ENCODE measurements at regions not wholly inside any gene's neighbourhood (a gene's known extent, or its start where the extent isn't known, plus 50 kb on each side); places are given as distances from the start of the nearest gene placed in this dataset.

DNA sequence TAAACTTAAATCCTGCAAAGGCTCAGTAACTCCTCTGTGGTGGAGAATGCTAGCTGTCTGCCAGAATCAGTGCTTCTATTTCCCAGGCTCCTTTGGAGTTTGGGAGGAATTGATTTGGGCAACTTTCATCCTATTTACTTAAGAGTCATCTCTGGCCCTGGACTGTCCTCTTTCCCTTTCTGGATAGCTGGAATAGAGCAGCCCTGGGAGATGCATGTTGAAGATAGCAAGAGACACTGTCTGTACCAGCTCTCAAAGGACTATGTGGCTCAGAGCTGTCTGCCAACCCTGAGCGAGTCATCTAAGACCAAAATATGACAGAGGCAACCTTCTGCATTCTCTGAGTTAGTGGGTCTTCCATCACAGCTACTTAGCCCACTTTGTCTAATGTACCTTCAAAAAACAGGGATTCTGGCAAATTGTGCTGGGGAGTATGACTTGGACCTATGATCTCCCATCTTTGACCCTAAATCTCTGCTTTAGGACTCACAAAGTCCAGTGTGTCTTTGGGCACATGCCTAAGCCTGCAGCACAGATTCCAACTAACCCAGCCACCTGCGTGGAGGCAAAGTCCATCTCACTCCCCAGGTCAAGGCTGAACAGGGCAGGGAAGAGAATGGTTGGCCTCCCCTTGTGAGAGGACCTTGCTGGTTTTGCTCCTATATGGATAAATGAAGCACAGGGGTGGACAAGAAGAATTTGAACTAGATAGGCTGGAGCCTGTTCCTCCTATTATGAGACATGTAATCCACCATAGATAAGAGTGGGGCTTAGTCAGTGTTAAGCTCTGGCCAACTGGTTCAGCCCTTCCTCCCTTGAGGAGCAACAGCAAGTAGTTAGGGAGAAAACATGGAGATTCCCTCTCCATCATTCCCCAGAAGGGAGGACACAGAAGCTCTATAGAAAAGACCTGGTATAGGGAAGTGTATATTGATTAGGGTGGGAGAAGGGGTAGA, 99.1 kb upstream of the PELI1 start (continued):
- TF ChIP-seq EZH2 (IDR thresholded peaks at IDR 0.05; ENCODE audit: borderline replicate concordance, insufficient read depth, low read length, poor library complexity, severe bottlenecking), result no peak
- no peak for TF ChIP-seq MXI1 (conservative IDR thresholded peaks at IDR 0.05; ENCODE audit: poor library complexity, severe bottlenecking)

DNA sequence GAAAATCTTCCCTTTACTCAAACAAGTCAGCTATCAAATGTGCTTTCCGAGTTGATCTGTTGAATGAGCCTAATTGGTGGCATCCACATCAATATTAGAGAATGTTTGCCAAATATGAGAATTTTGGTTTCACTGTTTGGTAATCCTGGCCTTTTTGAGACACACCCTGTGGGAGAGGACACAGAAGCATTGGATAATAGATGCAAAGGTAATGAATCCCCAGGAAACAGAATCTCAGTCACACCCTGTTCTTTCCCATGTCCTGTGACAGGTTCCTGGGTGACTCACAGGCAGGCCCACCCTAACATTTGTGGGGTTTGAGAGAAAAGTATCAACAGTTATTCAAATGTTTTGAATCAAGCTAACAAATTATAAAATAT, 99.8 kb upstream of the PELI1 start:
- Histone ChIP-seq H3K36me3 (ENCODE audit: insufficient read depth, low read length) (no peaks in the 10 kb centered on the region), H3K4me2 (ENCODE audit: low read length) (no peak overlapping the region), H3K4me3 (ENCODE audit: low read length) (no peak overlapping the region), H3K27me3 (ENCODE audit: insufficient read depth, low read depth, low read length) (no peaks in the 10 kb centered on the region), H3F3A (ENCODE audit: insufficient read depth, low read length, poor library complexity, severe bottlenecking) (no peaks in the 10 kb centered on the region), H2AFZ (ENCODE audit: low read depth, low read length) (no peak overlapping the region), H3K79me2 (replicated peaks; ENCODE audit: insufficient read depth, low read length) (no peaks in the 10 kb centered on the region), H3K9me3 (ENCODE audit: low read length) (no peaks in the 10 kb centered on the region), H3K27ac (ENCODE audit: low read length) (no peak overlapping the region), H4K20me1 (ENCODE audit: insufficient read depth) (no peaks in the 10 kb centered on the region), H3K9ac (ENCODE audit: low read length) (no peak overlapping the region), H3K9me2 (ENCODE audit: insufficient read depth, low read length) (no peaks in the 10 kb centered on the region)
- no peak for TF ChIP-seq POLR2AphosphoS5 (IDR thresholded peaks at IDR 0.05)

DNA sequence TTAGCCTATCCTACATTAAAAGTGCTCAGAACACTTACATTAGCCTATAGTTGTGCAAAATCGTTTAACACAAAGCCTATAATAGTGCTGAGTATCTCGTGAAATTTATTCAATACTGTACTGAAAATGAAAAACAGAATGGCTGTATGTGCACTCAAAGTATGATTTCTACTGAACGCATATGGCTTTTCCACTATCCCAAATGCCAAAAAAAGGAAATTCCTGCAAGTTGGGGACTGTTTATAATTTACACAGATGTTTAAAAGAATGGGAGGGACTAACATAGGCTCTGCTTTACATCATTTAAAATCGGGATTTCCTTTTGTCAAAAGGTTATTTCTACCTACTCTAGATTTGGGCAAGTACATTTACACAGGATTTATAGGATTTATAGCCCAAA, 101.4 kb upstream of the PELI1 start:
- H3K27ac ChIP-seq (ENCODE audit: low read length), result no peak overlapping the region
- no peaks in the 10 kb centered on the region for H4K20me1 ChIP-seq (ENCODE audit: insufficient read depth)
- H3K9ac ChIP-seq (ENCODE audit: low read length), result no peak overlapping the region
- no peaks in the 10 kb centered on the region for H3K9me3 ChIP-seq (ENCODE audit: low read length)
- H3K79me2 ChIP-seq (replicated peaks; ENCODE audit: insufficient read depth, low read length), result no peaks in the 10 kb centered on the region
- TF ChIP-seq, protein P1, sequence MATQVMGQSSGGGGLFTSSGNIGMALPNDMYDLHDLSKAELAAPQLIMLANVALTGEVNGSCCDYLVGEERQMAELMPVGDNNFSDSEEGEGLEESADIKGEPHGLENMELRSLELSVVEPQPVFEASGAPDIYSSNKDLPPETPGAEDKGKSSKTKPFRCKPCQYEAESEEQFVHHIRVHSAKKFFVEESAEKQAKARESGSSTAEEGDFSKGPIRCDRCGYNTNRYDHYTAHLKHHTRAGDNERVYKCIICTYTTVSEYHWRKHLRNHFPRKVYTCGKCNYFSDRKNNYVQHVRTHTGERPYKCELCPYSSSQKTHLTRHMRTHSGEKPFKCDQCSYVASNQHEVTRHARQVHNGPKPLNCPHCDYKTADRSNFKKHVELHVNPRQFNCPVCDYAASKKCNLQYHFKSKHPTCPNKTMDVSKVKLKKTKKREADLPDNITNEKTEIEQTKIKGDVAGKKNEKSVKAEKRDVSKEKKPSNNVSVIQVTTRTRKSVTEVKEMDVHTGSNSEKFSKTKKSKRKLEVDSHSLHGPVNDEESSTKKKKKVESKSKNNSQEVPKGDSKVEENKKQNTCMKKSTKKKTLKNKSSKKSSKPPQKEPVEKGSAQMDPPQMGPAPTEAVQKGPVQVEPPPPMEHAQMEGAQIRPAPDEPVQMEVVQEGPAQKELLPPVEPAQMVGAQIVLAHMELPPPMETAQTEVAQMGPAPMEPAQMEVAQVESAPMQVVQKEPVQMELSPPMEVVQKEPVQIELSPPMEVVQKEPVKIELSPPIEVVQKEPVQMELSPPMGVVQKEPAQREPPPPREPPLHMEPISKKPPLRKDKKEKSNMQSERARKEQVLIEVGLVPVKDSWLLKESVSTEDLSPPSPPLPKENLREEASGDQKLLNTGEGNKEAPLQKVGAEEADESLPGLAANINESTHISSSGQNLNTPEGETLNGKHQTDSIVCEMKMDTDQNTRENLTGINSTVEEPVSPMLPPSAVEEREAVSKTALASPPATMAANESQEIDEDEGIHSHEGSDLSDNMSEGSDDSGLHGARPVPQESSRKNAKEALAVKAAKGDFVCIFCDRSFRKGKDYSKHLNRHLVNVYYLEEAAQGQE (IDR thresholded peaks at IDR 0.05; ENCODE audit: borderline replicate concordance), result no peak
- TF ChIP-seq EP300 (conservative IDR thresholded peaks at IDR 0.05; ENCODE audit: poor library complexity, severe bottlenecking) (no peak), RAD21 (conservative IDR thresholded peaks at IDR 0.05) (no peak), POLR2AphosphoS5 (IDR thresholded peaks at IDR 0.05) (no peak), SMC3 (conservative IDR thresholded peaks at IDR 0.05; ENCODE audit: poor library complexity) (no peak), MXI1 (conservative IDR thresholded peaks at IDR 0.05; ENCODE audit: poor library complexity, severe bottlenecking) (no peak), EZH2 (IDR thresholded peaks at IDR 0.05; ENCODE audit: borderline replicate concordance, insufficient read depth, low read length, poor library complexity, severe bottlenecking) (no peak), TAF1 (IDR thresholded peaks at IDR 0.05; ENCODE audit: low read depth) (no peak)
- TF ChIP-seq, protein P2, sequence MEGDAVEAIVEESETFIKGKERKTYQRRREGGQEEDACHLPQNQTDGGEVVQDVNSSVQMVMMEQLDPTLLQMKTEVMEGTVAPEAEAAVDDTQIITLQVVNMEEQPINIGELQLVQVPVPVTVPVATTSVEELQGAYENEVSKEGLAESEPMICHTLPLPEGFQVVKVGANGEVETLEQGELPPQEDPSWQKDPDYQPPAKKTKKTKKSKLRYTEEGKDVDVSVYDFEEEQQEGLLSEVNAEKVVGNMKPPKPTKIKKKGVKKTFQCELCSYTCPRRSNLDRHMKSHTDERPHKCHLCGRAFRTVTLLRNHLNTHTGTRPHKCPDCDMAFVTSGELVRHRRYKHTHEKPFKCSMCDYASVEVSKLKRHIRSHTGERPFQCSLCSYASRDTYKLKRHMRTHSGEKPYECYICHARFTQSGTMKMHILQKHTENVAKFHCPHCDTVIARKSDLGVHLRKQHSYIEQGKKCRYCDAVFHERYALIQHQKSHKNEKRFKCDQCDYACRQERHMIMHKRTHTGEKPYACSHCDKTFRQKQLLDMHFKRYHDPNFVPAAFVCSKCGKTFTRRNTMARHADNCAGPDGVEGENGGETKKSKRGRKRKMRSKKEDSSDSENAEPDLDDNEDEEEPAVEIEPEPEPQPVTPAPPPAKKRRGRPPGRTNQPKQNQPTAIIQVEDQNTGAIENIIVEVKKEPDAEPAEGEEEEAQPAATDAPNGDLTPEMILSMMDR (IDR thresholded peaks at IDR 0.05; ENCODE audit: poor library complexity, severe bottlenecking), result no peak
- H2AFZ ChIP-seq (ENCODE audit: low read depth, low read length), result no peak overlapping the region
- H3F3A ChIP-seq (ENCODE audit: insufficient read depth, low read length, poor library complexity, severe bottlenecking), result no peaks in the 10 kb centered on the region
- H3K9me2 ChIP-seq (ENCODE audit: insufficient read depth, low read length), result no peaks in the 10 kb centered on the region
- no peaks in the 10 kb centered on the region for H3K36me3 ChIP-seq (ENCODE audit: insufficient read depth, low read length)
- no peak overlapping the region for H3K4me3 ChIP-seq (ENCODE audit: low read length)
- no peak overlapping the region for H3K4me2 ChIP-seq (ENCODE audit: low read length)
- no peaks in the 10 kb centered on the region for H3K27me3 ChIP-seq (ENCODE audit: insufficient read depth, low read depth, low read length)
